Stomach (tissue), 4 donors: ENCODE measurements at regions not wholly inside any gene's neighbourhood (a gene's known extent, or its start where the extent isn't known, plus 50 kb on each side); places are given as distances from the start of the nearest gene placed in this dataset.

Source experiments
- CTCF ChIP-seq, 7 experiments: fragments of 450-650 bp in 4 of 7; fragments of 200-600 bp in 3 of 7; sonication (generic) in 3 of 7; IDR thresholded peaks; one replicate each; pipeline ENCODE4 v1.5.1; 2016 to 2019; ENCODE audit warnings: antibody characterized with exemption in 7 of 7, control low read depth in 2 of 7, mild to moderate bottlenecking in 1 of 7
- EP300 ChIP-seq: sonication (generic); formaldehyde crosslinking; IDR thresholded peaks from one replicate; pipeline ENCODE4 v1.6.1; 2017; ENCODE audit warnings: antibody characterized with exemption
- POLR2A ChIP-seq, 4 donors: fragments of 450-650 bp; IDR thresholded peaks; one replicate each; pipeline ENCODE4 v1.6.1; 2016; ENCODE audit warnings: antibody characterized with exemption in 4 of 4, control low read depth in 2 of 4, mild to moderate bottlenecking in 1 of 4, moderate library complexity in 1 of 4

- no peak for TF ChIP-seq CTCF (IDR thresholded peaks at IDR 0.05)
- TF ChIP-seq POLR2A (IDR thresholded peaks at IDR 0.05): no peak
- no peak for TF ChIP-seq EP300
Observed at GRCh38 chr4:178316211-178316610, 874.0 kb upstream of the AGA start.
